GM12873 (cell line): ENCODE measurements at regions not wholly inside any gene's neighbourhood (a gene's known extent, or its start where the extent isn't known, plus 50 kb on each side); places are given as distances from the start of the nearest gene placed in this dataset.

Source experiments
- CTCF ChIP-seq: IDR thresholded peaks from 2 replicates; pipeline ENCODE4 v1.5.1; 2012; ENCODE audit warnings: low read depth, mild to moderate bottlenecking, moderate library complexity, low read length, control low read depth; ENCODE audit not compliant: insufficient read depth; ENCODE audit errors: missing control alignments

DNA sequence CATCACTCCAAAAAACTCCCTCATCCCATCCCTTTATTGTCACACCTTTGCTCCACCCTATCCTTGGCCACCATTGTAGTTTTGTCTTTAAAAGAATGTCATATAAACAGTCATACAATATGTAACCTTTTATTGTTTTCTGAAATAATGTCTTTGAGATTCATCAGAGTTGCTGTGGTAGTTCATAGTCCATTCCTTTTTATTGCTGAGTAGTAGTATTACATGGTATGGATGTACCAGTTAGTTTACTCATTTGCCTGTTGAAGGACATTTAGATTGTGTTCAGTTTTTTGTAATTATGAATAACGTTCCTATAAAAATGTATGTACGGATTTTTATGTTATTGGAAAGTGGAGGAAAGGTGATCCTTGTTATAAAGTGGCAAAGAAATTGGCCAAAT is 171.8 kb upstream of the GCFC2 start:
- TF ChIP-seq CTCF, result no peak

GRCh38 chr2:75870651-75871137 is 160.0 kb upstream of the GCFC2 start:
- TF ChIP-seq CTCF, result no peak

DNA sequence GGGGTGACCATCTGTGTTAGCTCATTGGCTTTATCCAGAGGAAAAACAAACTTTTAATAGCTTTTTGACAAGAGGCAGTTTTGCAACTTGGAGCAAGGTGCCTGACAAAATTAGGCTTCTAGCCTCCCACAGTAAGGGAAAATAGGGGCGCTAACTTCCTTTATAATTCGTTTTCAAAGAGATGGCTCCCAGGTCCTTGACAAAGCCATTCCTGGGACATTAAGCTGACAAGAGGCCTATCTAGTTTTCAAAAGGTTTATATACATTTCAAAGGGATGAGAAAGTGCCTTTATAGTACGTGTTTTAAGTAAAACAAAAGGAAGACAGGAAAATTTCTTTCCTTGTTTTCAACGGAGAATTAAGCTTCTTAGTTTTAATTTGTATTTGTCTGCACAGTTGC is 159.4 kb upstream of the GCFC2 start:
- TF ChIP-seq CTCF, result no peak

DNA sequence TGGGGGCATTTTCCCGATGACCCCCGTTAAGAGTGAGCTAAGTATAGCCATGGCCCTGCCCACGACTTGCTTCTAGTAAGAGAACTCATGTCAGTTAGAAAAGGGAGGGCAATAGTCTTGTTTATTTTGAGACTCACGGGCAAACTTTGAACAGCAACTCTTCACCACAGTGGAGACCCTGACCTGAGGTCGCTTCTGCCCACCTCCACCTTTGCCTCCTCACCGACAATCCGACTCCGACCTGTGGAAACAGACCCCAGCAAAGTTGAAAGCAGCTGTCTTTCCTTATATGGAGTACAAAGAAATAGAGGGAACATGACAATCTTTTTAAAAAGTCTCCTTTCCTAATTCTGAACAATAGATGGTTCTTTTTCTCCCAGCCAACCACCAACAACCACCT is 155.0 kb upstream of the GCFC2 start:
- TF ChIP-seq CTCF, result no peak

- no peak for TF ChIP-seq CTCF
These were observed 154.4 kb upstream of the GCFC2 start for GRCh38 chr2:75865083-75865482.

GRCh38 chr2:75862547-75862946 is 151.8 kb upstream of the GCFC2 start:
- TF ChIP-seq CTCF, result no peak

GRCh38 chr2:75853436-75853835 is 142.7 kb upstream of the GCFC2 start:
- no peak for TF ChIP-seq CTCF

- TF ChIP-seq CTCF, result no peak
These were observed 141.9 kb upstream of the GCFC2 start for GRCh38 chr2:75852639-75853038.
